Spleen (tissue), 11 donors: ENCODE measurements at regions not wholly inside any gene's neighbourhood (a gene's known extent, or its start where the extent isn't known, plus 50 kb on each side); places are given as distances from the start of the nearest gene placed in this dataset.

Source experiments
- DNase-seq: peaks from one replicate; pipeline ENCODE4 v3.0.0-alpha.2; 2020
- H3K27ac ChIP-seq, 8 donors: fragments of 200-600 bp; sonication (generic) in 7 of 8; 1 replicate in 4 of 8; 2 replicates in 4 of 8; pipeline versions ENCODE4 v1.5.0 to v1.8.0; 2016 to 2021; ENCODE audit warnings: inconsistent platforms in 4 of 8, mild to moderate bottlenecking in 4 of 8, moderate library complexity in 1 of 8
- H3K27me3 ChIP-seq, 7 donors: fragments of 200-600 bp; sonication (generic) in 6 of 7; replicated peaks in 1 of 7; 1 replicate in 4 of 7; 2 replicates in 3 of 7; pipeline versions ENCODE4 v1.5.0 to v1.8.0; 2016 to 2021; ENCODE audit warnings: inconsistent platforms in 3 of 7, mild to moderate bottlenecking in 1 of 7
- H3K36me3 ChIP-seq, 6 donors: fragments of 200-600 bp; sonication (generic) in 5 of 6; 1 replicate in 4 of 6; 2 replicates in 2 of 6; pipeline versions ENCODE4 v1.5.0 to v1.8.0; 2016 to 2021; ENCODE audit warnings: inconsistent platforms in 2 of 6
- H3K4me1 ChIP-seq, 6 donors: fragments of 200-600 bp; sonication (generic) in 5 of 6; 1 replicate in 3 of 6; 2 replicates in 3 of 6; pipeline versions ENCODE4 v1.5.0 to v1.8.0; 2016 to 2021; ENCODE audit warnings: inconsistent platforms in 3 of 6
- H3K4me3 ChIP-seq, 8 donors: fragments of 200-600 bp; sonication (generic) in 7 of 8; 1 replicate in 4 of 8; 2 replicates in 4 of 8; pipeline versions ENCODE4 v1.5.0 to v1.8.0; 2016 to 2021; ENCODE audit warnings: inconsistent platforms in 4 of 8, mild to moderate bottlenecking in 4 of 8, moderate library complexity in 2 of 8
- H3K9me3 ChIP-seq, 8 donors: fragments of 200-600 bp; sonication (generic) in 7 of 8; 1 replicate in 4 of 8; 2 replicates in 4 of 8; pipeline versions ENCODE4 v1.5.0 to v1.8.0; 2016 to 2021; ENCODE audit warnings: inconsistent platforms in 4 of 8
- POLR2A ChIP-seq, 3 donors: fragments of 450-650 bp; IDR thresholded peaks; one replicate each; pipeline ENCODE4 v1.5.1; 2017; ENCODE audit warnings: antibody characterized with exemption in 3 of 3, mild to moderate bottlenecking in 1 of 3
- POLR2AphosphoS5 ChIP-seq, 3 donors: sonication (generic); formaldehyde crosslinking; IDR thresholded peaks; one replicate each; pipeline ENCODE4 v1.5.1; 2017; ENCODE audit warnings: antibody characterized with exemption in 3 of 3
- WGBS, 5 donors: extraction: QIAGEN DNeasy Blood & Tissue Kit in 3 of 5; methylation state at CpG; one replicate each; pipeline versions ENCODE4 v1.1.5 to v1.1.7; 2013 to 2018; 5-methylcytosine and 5-hydroxymethylcytosine counted together
- intact Hi-C: fragments of 100-400 bp; cut with DNase I; formaldehyde crosslinking; loops from one replicate; pipeline ENCODE4 v1.15.0; 2023; ENCODE audit warnings: low total_unique reads
- TF ChIP-seq, protein P1 (sequence below), 11 experiments: fragments of 200-600 bp in 7 of 11; fragments of 450-650 bp in 4 of 11; sonication (generic) in 4 of 11; IDR thresholded peaks in 8 of 11; conservative IDR thresholded peaks in 3 of 11; 1 replicate in 7 of 11; 2 replicates in 4 of 11; pipeline versions ENCODE4 v1.4.0 to v1.8.0; 2016 to 2021; ENCODE audit warnings: antibody characterized with exemption in 11 of 11, inconsistent platforms in 4 of 11, mild to moderate bottlenecking in 1 of 11
- donor health status: healthy with polysubstance abuse.
- donor health status: DM: no; HTN: no; CAD: no; lungs with moderate emphysema.
- donor health status: DM: no; HTN: no; CAD: no.
- donor health status: Bipolar disorder and iron deficiency.
- donor health status: healthy.
- donor health status: DM: no; HTN: no; CAD: no.
- donor health status: DM: yes; HTN: yes; CAD: no.

GRCh38 chr12:32010631-32011336 is 51.6 kb downstream of the RESF1 start:
- no peak for TF ChIP-seq POLR2A (IDR thresholded peaks at IDR 0.05)
- TF ChIP-seq, protein P1, sequence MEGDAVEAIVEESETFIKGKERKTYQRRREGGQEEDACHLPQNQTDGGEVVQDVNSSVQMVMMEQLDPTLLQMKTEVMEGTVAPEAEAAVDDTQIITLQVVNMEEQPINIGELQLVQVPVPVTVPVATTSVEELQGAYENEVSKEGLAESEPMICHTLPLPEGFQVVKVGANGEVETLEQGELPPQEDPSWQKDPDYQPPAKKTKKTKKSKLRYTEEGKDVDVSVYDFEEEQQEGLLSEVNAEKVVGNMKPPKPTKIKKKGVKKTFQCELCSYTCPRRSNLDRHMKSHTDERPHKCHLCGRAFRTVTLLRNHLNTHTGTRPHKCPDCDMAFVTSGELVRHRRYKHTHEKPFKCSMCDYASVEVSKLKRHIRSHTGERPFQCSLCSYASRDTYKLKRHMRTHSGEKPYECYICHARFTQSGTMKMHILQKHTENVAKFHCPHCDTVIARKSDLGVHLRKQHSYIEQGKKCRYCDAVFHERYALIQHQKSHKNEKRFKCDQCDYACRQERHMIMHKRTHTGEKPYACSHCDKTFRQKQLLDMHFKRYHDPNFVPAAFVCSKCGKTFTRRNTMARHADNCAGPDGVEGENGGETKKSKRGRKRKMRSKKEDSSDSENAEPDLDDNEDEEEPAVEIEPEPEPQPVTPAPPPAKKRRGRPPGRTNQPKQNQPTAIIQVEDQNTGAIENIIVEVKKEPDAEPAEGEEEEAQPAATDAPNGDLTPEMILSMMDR (IDR thresholded peaks at IDR 0.05 in 8 of 11, conservative IDR thresholded peaks at IDR 0.05 in 3 of 11): no peak
- Histone ChIP-seq H3K4me3 (no peak overlapping the region), H3K4me1 (no peaks in the 10 kb centered on the region), H3K27me3 (no peaks in the 10 kb centered on the region), H3K27ac (no peak overlapping the region), H3K9me3 (no peaks in the 10 kb centered on the region), H3K36me3 (peaks cover 0 to 18% (median 0%) of the 10 kb centered on the region in 6 donors)
- DNase-seq: no peak
- WGBS, 5 donors: 69 to 79% (median 73%) methylated on average over 2 of the region's 2 CpGs
- intact Hi-C loops: no loop called here

GRCh38 chr12:32012249-32012785 is 53.1 kb downstream of the RESF1 start:
- Histone ChIP-seq H3K36me3 (peaks cover 0 to 16% (median 0%) of the 10 kb centered on the region in 6 donors), H3K4me1 (no peaks in the 10 kb centered on the region), H3K27me3 (no peaks in the 10 kb centered on the region), H3K27ac (no peak overlapping the region), H3K9me3 (no peaks in the 10 kb centered on the region), H3K4me3 (no peak overlapping the region)
- intact Hi-C loops: no loop called here
- TF ChIP-seq POLR2A (IDR thresholded peaks at IDR 0.05) (no peak), POLR2AphosphoS5 (IDR thresholded peaks at IDR 0.05) (no peak)
- TF ChIP-seq, protein P1 (IDR thresholded peaks at IDR 0.05 in 8 of 11, conservative IDR thresholded peaks at IDR 0.05 in 3 of 11): no peak
- 90 to 96% (median 95%) methylated on average over 4 of the region's 4 CpGs for WGBS, 5 donors
- DNase-seq: no peak

DNA sequence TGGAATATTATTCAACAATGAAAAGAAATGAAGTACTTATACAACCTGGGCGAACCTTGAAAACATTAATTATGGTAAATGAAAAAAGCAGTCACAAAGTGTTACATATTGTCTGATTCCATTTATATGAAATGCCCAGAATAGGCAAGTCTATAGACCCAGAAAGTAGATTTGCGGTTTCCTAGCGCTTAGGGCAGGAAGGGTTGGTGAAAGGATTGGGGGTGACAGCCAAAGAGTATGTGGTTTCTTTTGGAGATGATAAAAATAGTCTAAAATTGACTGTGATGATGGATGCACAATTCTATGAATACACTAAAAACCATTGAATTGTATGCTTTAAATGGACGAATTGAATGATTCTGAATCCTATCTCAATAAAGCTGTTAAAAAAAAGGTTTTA is 55.8 kb downstream of the RESF1 start:
- TF ChIP-seq POLR2A (IDR thresholded peaks at IDR 0.05) (no peak), POLR2AphosphoS5 (IDR thresholded peaks at IDR 0.05) (no peak)
- TF ChIP-seq, protein P1 (IDR thresholded peaks at IDR 0.05 in 8 of 11, conservative IDR thresholded peaks at IDR 0.05 in 3 of 11): no peak
- intact Hi-C loops: no loop called here
- no peak for DNase-seq
- no peak overlapping the region for H3K27ac ChIP-seq
- H3K4me3 ChIP-seq: no peak overlapping the region
- H3K9me3 ChIP-seq: no peaks in the 10 kb centered on the region
- 52 to 78% (median 62%) methylated on average over 4 of the region's 4 CpGs for WGBS, 5 donors
- no peaks in the 10 kb centered on the region for H3K4me1 ChIP-seq
- no peaks in the 10 kb centered on the region for H3K27me3 ChIP-seq
- H3K36me3 ChIP-seq: peaks cover 0 to 4% (median 0%) of the 10 kb centered on the region in 6 donors

- Histone ChIP-seq H3K4me1 (peaks cover 0 to 3% (median 0%) of the 10 kb centered on the region in 6 donors), H3K4me3 (no peak overlapping the region)
- no peak for DNase-seq
These were observed 57.7 kb downstream of the RESF1 start for GRCh38 chr12:32016680-32017482.

More at GRCh38 chr12:32016680-32017482, 57.7 kb downstream of the RESF1 start:
- 95 to 97% (median 96%) methylated on average over 3 of the region's 3 CpGs for WGBS, 5 donors
- H3K9me3 ChIP-seq: no peaks in the 10 kb centered on the region
- TF ChIP-seq POLR2AphosphoS5 (IDR thresholded peaks at IDR 0.05) (no peak), POLR2A (IDR thresholded peaks at IDR 0.05) (no peak)
- TF ChIP-seq, protein P1 (IDR thresholded peaks at IDR 0.05 in 8 of 11, conservative IDR thresholded peaks at IDR 0.05 in 3 of 11): no peak
- H3K27ac ChIP-seq: no peak overlapping the region
- H3K36me3 ChIP-seq: peaks cover 0 to 9% (median 0%) of the 10 kb centered on the region in 6 donors
- intact Hi-C loops: no loop called here
- H3K27me3 ChIP-seq: no peaks in the 10 kb centered on the region
